Transverse colon (tissue), 4 donors: ENCODE measurements at regions not wholly inside any gene's neighbourhood (a gene's known extent, or its start where the extent isn't known, plus 50 kb on each side); places are given as distances from the start of the nearest gene placed in this dataset.

Experiments
- DNase-seq: peaks from one replicate; pipeline ENCODE4 v3.0.0-alpha.2; 2019
- H3K27ac ChIP-seq, 4 donors: fragments of 200-600 bp; sonication (generic); 2 replicates each; pipeline ENCODE4 v1.5.1; 2016 to 2018; ENCODE audit warnings: inconsistent platforms in 4 of 4
- H3K27me3 ChIP-seq: fragments of 200-600 bp; sonication (generic); 2 replicates; pipeline ENCODE4 v1.5.1; 2017; ENCODE audit warnings: inconsistent platforms
- H3K36me3 ChIP-seq, 4 donors: fragments of 200-600 bp; sonication (generic); 2 replicates each; pipeline ENCODE4 v1.5.1; 2017 to 2019; ENCODE audit warnings: inconsistent platforms in 4 of 4
- H3K4me1 ChIP-seq, 4 donors: fragments of 200-600 bp; sonication (generic); 2 replicates each; pipeline ENCODE4 v1.5.1; 2017 to 2020; ENCODE audit warnings: inconsistent platforms in 4 of 4
- H3K4me3 ChIP-seq, 4 donors: fragments of 200-600 bp; sonication (generic); 1 replicate in 1 of 4; 2 replicates in 3 of 4; pipeline versions ENCODE4 v1.5.1 to v1.6.1; 2017 to 2019; ENCODE audit warnings: inconsistent platforms in 4 of 4
- H3K9me3 ChIP-seq, 2 donors: fragments of 200-600 bp; sonication (generic); 2 replicates each; pipeline ENCODE4 v1.5.1; 2017 to 2019; ENCODE audit warnings: inconsistent platforms in 2 of 2
- EP300 ChIP-seq: sonication (generic); formaldehyde crosslinking; IDR thresholded peaks from one replicate; pipeline ENCODE4 v1.6.1; 2017; ENCODE audit warnings: antibody characterized with exemption, low read depth
- POLR2A ChIP-seq: fragments of 450-650 bp; IDR thresholded peaks from one replicate; pipeline ENCODE4 v1.6.1; 2016; ENCODE audit warnings: antibody characterized with exemption, mild to moderate bottlenecking, moderate library complexity
- POLR2AphosphoS5 ChIP-seq, 3 donors: sonication (generic); formaldehyde crosslinking; IDR thresholded peaks; one replicate each; pipeline ENCODE4 v1.6.1; 2016; ENCODE audit warnings: antibody characterized with exemption in 3 of 3
- WGBS, 2 donors: methylation state at CpG; one replicate each; pipeline ENCODE4 v1.1.5; 2018; ENCODE audit warnings: low coverage in 1 of 2; 5-methylcytosine and 5-hydroxymethylcytosine counted together
- in situ Hi-C, 4 donors: fragments of 200-750 bp; cut with MboI; loops; one replicate each; pipeline versions ENCODE4 v1.15.0 to v1.15.1; 2017; ENCODE audit warnings: low sequenced_read_pairs in 3 of 4, low pct_ligation_motif_present in 1 of 4, low pct_unique_long_range_greater_than_20kb in 1 of 4
- intact Hi-C: fragments of 100-400 bp; cut with DNase I; formaldehyde crosslinking; loops from one replicate; pipeline ENCODE4 v1.15.1; 2023; ENCODE audit warnings: low total_unique reads
- TF ChIP-seq, protein P1 (sequence below), 5 experiments: fragments of 200-600 bp in 3 of 5; fragments of 450-650 bp in 2 of 5; sonication (generic) in 3 of 5; IDR thresholded peaks; 1 replicate in 2 of 5; 2 replicates in 3 of 5; pipeline ENCODE4 v1.5.1; 2016 to 2017; ENCODE audit warnings: antibody characterized with exemption in 5 of 5, inconsistent platforms in 3 of 5, mild to moderate bottlenecking in 2 of 5, moderate library complexity in 1 of 5

DNA sequence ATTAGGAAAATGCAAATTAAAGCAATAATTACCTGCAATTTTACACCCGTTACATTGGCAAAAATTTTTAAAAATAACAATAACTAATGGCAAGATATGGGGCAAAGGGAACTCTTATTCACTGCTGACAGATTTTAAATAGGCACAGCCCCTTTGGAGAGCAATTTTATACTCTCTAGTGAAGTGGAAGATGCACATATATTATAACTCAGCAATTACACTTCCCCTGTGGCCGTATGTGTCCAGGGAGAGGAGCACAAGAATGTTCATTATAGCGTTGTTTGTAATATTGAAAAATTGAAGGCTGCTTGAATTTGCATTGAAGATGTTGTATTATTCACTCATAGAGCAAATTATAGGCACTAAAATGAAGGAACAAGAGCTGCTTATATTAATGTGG lies 488.3 kb upstream of the ATXN7L3B start:
- TF ChIP-seq, protein P1, sequence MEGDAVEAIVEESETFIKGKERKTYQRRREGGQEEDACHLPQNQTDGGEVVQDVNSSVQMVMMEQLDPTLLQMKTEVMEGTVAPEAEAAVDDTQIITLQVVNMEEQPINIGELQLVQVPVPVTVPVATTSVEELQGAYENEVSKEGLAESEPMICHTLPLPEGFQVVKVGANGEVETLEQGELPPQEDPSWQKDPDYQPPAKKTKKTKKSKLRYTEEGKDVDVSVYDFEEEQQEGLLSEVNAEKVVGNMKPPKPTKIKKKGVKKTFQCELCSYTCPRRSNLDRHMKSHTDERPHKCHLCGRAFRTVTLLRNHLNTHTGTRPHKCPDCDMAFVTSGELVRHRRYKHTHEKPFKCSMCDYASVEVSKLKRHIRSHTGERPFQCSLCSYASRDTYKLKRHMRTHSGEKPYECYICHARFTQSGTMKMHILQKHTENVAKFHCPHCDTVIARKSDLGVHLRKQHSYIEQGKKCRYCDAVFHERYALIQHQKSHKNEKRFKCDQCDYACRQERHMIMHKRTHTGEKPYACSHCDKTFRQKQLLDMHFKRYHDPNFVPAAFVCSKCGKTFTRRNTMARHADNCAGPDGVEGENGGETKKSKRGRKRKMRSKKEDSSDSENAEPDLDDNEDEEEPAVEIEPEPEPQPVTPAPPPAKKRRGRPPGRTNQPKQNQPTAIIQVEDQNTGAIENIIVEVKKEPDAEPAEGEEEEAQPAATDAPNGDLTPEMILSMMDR (IDR thresholded peaks at IDR 0.05): no peak
- TF ChIP-seq EP300 (no peak), POLR2A (no peak), POLR2AphosphoS5 (IDR thresholded peaks at IDR 0.05) (no peak)
- no peaks in the 10 kb centered on the region for H3K36me3 ChIP-seq
- no peaks in the 10 kb centered on the region for H3K9me3 ChIP-seq
- H3K4me3 ChIP-seq: no peak overlapping the region
- 67 to 76% methylated on average over 3 of the region's 3 CpGs for WGBS, 2 donors
- no peak for DNase-seq
- intact Hi-C loops: no loop called here
- no peak overlapping the region for H3K27ac ChIP-seq
- no peaks in the 10 kb centered on the region for H3K27me3 ChIP-seq
- no peaks in the 10 kb centered on the region for H3K4me1 ChIP-seq
- in situ Hi-C loops: no loop called here

DNA sequence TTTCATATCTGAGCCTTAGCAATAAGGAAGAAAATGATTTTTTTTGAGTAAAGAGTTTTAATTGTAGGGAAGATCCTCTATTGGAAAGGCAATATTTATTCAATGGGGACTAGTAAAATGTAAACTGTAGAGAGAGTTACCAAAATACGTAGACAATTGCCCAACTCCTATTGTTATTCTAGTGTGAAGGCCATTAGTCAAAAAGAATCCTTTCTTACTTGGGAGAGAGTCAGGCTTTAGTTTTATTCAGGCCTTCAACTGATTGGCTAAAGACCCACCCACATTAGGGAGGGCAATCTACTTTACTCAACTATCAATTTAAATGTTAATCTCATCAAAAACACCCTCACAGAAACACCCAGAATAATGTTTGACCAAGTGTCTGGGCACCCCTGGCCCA lies 485.8 kb upstream of the ATXN7L3B start:
- no peaks in the 10 kb centered on the region for H3K36me3 ChIP-seq
- H3K4me3 ChIP-seq: no peak overlapping the region
- TF ChIP-seq POLR2AphosphoS5 (IDR thresholded peaks at IDR 0.05): no peak
- intact Hi-C loops: no loop called here
- 66 to 75% methylated on average over 1 of the region's 1 CpG for WGBS, 2 donors
- no peaks in the 10 kb centered on the region for H3K27me3 ChIP-seq
- H3K27ac ChIP-seq: no peak overlapping the region
- no peaks in the 10 kb centered on the region for H3K9me3 ChIP-seq
- DNase-seq: no peak
- in situ Hi-C loops: no loop called here
- no peaks in the 10 kb centered on the region for H3K4me1 ChIP-seq

DNA sequence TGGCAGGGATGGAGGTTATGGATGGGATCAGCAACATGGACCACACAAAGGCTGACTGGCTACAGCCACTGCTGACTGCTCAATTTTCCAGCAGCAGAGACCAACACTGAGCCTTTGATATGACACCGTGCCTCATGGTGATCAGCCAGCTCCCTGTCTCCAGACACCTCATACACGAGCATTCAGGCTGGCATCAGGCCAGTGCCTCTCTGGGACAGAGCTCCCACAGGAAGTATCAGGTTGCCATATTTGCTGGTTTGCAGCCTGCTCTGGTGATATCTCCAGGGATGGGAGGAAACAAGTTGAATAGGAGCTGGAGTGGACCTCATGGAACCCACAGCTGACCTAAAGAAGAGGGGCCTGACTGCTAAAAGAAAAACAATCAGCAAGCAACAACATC lies 471.2 kb upstream of the ATXN7L3B start:
- TF ChIP-seq, protein P1 (IDR thresholded peaks at IDR 0.05): no peak
- in situ Hi-C loops (no loop called here), intact Hi-C loops (no loop called here)
- DNase-seq: no peak
- Histone ChIP-seq H3K4me1 (no peaks in the 10 kb centered on the region), H3K27ac (no peak overlapping the region), H3K9me3 (no peaks in the 10 kb centered on the region), H3K27me3 (no peaks in the 10 kb centered on the region), H3K36me3 (no peaks in the 10 kb centered on the region), H3K4me3 (no peak overlapping the region)
- WGBS, 2 donors: 20 to 80% methylated on average over 1 to 2 of the region's 2 CpGs

DNA sequence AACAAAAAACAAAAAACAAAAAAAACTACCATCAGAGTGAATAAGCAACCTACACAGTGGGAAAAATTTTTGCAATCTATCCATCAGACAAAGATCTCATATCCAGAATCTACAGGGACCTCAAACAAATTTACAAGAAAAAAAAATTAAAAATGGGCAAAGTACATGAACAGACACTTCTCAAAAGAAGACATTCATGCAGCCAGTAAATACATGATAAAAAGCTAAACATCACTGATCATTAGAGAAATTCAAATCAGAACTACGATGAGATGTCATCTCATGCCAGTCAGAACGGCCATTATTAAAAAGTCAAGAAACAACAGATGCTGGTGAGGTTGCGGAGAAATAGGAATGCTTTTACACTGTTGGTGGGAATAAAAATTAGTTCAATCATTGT lies 466.5 kb upstream of the ATXN7L3B start:
- TF ChIP-seq EP300: no peak
- TF ChIP-seq POLR2AphosphoS5 (IDR thresholded peaks at IDR 0.05): no peak
- TF ChIP-seq, protein P1 (IDR thresholded peaks at IDR 0.05): no peak
- TF ChIP-seq POLR2A: no peak
- 86 to 92% methylated on average over 3 of the region's 3 CpGs for WGBS, 2 donors
- intact Hi-C loops (no loop called here), in situ Hi-C loops (no loop called here)
- no peak for DNase-seq
- Histone ChIP-seq H3K27ac (no peak overlapping the region), H3K36me3 (no peaks in the 10 kb centered on the region), H3K4me1 (no peaks in the 10 kb centered on the region), H3K9me3 (no peaks in the 10 kb centered on the region), H3K27me3 (no peaks in the 10 kb centered on the region), H3K4me3 (no peak overlapping the region)

DNA sequence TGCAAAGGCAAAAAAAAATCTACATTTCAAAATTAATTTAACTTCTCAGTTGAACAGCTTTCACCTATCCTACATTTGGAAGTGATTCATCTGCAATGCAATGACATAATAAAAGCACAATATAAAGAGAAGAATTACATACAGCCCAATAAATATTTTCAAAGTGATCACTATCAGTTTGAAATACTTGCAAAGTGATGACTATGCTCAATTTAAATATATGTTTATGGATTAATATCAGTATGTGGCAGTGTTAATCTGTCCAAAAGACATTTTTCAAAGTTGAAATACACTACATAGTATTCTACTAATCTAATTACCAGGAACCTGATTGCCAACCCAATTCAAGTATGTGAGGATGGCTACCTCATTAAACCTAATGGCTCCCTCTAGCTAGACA lies 460.7 kb upstream of the ATXN7L3B start:
- H3K4me1 ChIP-seq: no peaks in the 10 kb centered on the region
- TF ChIP-seq, protein P1 (IDR thresholded peaks at IDR 0.05): no peak
- TF ChIP-seq POLR2AphosphoS5 (IDR thresholded peaks at IDR 0.05): no peak
- H3K27ac ChIP-seq: no peak overlapping the region
- no peaks in the 10 kb centered on the region for H3K9me3 ChIP-seq
- no peaks in the 10 kb centered on the region for H3K36me3 ChIP-seq
- intact Hi-C loops: no loop called here
- in situ Hi-C loops: no loop called here
- no peak overlapping the region for H3K4me3 ChIP-seq
- no peak for DNase-seq
- H3K27me3 ChIP-seq: no peaks in the 10 kb centered on the region
